Heart left ventricle (tissue), 16 donors: ENCODE measurements at regions not wholly inside any gene's neighbourhood (a gene's known extent, or its start where the extent isn't known, plus 50 kb on each side); places are given as distances from the start of the nearest gene placed in this dataset.

ENCODE experiments used
- ATAC-seq, 4 donors: fragments of 200-7000 bp; cut with Tn5 transposase; one replicate each; pipeline ENCODE4 v1.9.1; 2020 to 2022; ENCODE audit warnings: moderate library complexity in 4 of 4, mild to moderate bottlenecking in 3 of 4, moderate number of reproducible peaks in 1 of 4
- DNase-seq, 5 donors: peaks; one replicate each; pipeline ENCODE4 v3.0.0-alpha.2; 2020
- H3K27ac ChIP-seq, 12 donors: fragments of 200-600 bp; sonication (generic) in 4 of 12; one replicate each; pipeline versions ENCODE4 v1.5.0 to v1.8.0; 2016 to 2022; ENCODE audit warnings: mild to moderate bottlenecking in 2 of 12
- H3K27me3 ChIP-seq, 9 donors: fragments of 200-600 bp; sonication (generic) in 2 of 9; one replicate each; pipeline versions ENCODE4 v1.5.1 to v1.8.0; 2016 to 2022; ENCODE audit warnings: mild to moderate bottlenecking in 3 of 9
- H3K36me3 ChIP-seq, 9 donors: fragments of 200-600 bp; sonication (generic) in 2 of 9; one replicate each; pipeline versions ENCODE4 v1.5.0 to v1.8.0; 2018 to 2022; ENCODE audit warnings: mild to moderate bottlenecking in 2 of 9
- H3K4me1 ChIP-seq, 12 donors: fragments of 200-600 bp; sonication (generic) in 4 of 12; one replicate each; pipeline versions ENCODE4 v1.5.0 to v1.8.0; 2016 to 2022; ENCODE audit warnings: mild to moderate bottlenecking in 3 of 12
- H3K4me3 ChIP-seq, 12 donors: fragments of 200-600 bp; sonication (generic) in 4 of 12; one replicate each; pipeline versions ENCODE4 v1.5.0 to v1.8.0; 2017 to 2022; ENCODE audit warnings: mild to moderate bottlenecking in 9 of 12, moderate library complexity in 4 of 12
- H3K9me3 ChIP-seq, 12 donors: fragments of 200-600 bp; sonication (generic) in 4 of 12; one replicate each; pipeline versions ENCODE4 v1.5.0 to v1.8.0; 2016 to 2022; ENCODE audit warnings: mild to moderate bottlenecking in 1 of 12
- CTCF ChIP-seq, 12 donors: fragments of 200-600 bp; sonication (generic) in 4 of 12; IDR thresholded peaks; one replicate each; pipeline versions ENCODE4 v1.5.0 to v1.8.0; 2018 to 2022; ENCODE audit warnings: antibody characterized with exemption in 12 of 12, mild to moderate bottlenecking in 5 of 12
- POLR2A ChIP-seq, 2 donors: fragments of 450-650 bp; IDR thresholded peaks; one replicate each; pipeline ENCODE4 v1.6.1; 2017; ENCODE audit warnings: antibody characterized with exemption in 2 of 2, mild to moderate bottlenecking in 2 of 2, moderate library complexity in 2 of 2
- WGBS, 4 donors: extraction: QIAGEN DNeasy Blood & Tissue Kit in 2 of 4; methylation state at CpG; one replicate each; pipeline versions ENCODE4 v1.1.5 to v1.1.7; 2013 to 2018; 5-methylcytosine and 5-hydroxymethylcytosine counted together
- intact Hi-C, 10 donors: fragments of 100-400 bp; cut with DNase I; formaldehyde crosslinking; loops; one replicate each; pipeline versions ENCODE4 v1.11.1 to v1.14.2; 2022
- donor health status: ischemic (EF 13 %, LVEDD 7.1; RV severe dilation, severe dysfunction).
- donor health status: healthy with polysubstance abuse.
- donor health status: DM: no; HTN: yes; CAD: no.
- donor health status: DM: no; HTN: no; CAD: no.
- donor health status: ischemic (EF 25% LVEDD 6.9; RV normal size, moderate dysfunction).
- donor health status: ischemic (EF 25% LVEDD 5.7; RV mildly dilated, moderate dysfunction).
- donor health status: healthy.
- donor health status: DM: yes; HTN: yes; CAD: no.
- donor health status: ischemic (EF 35%, LVEDD 5.7; RV mildly dilated, moderate dysfunction).
- donor health status: nonischemic (EF 11% LVEDD 7.7; RV severe dilation, severe dysfunction).
- donor health status: DM: yes; HTN: yes; CAD: no.
- donor health status: PGD.
- donor health status: ischemic (EF 29% LVEDD 5.4; RV normal size, mild dysfunction).
- donor health status: nonischemic (EF 23%, LVEDD 6.1; RV moderate dilation, normal function).

GRCh38 chr10:88127269-88127668 is 263.8 kb downstream of the PTEN start:
- Histone ChIP-seq H3K9me3 (no peaks in the 10 kb centered on the region), H3K27me3 (no peaks in the 10 kb centered on the region), H3K36me3 (no peaks in the 10 kb centered on the region), H3K4me3 (no peak overlapping the region), H3K4me1 (peaks cover 0 to 10% (median 0%) of the 10 kb centered on the region in 12 donors), H3K27ac (no peak overlapping the region)
- DNase-seq (no peak), ATAC-seq (no peak)
- WGBS, 4 donors, result 78 to 80% (median 79%) methylated on average over 2 of the region's 2 CpGs
- TF ChIP-seq CTCF (IDR thresholded peaks at IDR 0.05) (no peak), POLR2A (IDR thresholded peaks at IDR 0.05) (no peak)
- intact Hi-C loops, result no loop called here

- H3K27ac ChIP-seq, result no peak overlapping the region
- H3K4me1 ChIP-seq, result peaks cover 0 to 10% (median 0%) of the 10 kb centered on the region in 12 donors
- 89 to 100% (median 93%) methylated on average over 1 of the region's 1 CpG for WGBS, 4 donors
- intact Hi-C loops, result no loop called here
- no peaks in the 10 kb centered on the region for H3K27me3 ChIP-seq
- no peak for DNase-seq
- no peak overlapping the region for H3K4me3 ChIP-seq
- H3K9me3 ChIP-seq, result no peaks in the 10 kb centered on the region
- TF ChIP-seq CTCF (IDR thresholded peaks at IDR 0.05), result no peak
- ATAC-seq, result no peak
- no peaks in the 10 kb centered on the region for H3K36me3 ChIP-seq
Measured at GRCh38 chr10:88127766-88128165, 264.3 kb downstream of the PTEN start.

- H3K36me3 ChIP-seq, result no peaks in the 10 kb centered on the region
- WGBS, 4 donors, result 94 to 96% (median 96%) methylated on average over 2 of the region's 2 CpGs
- H3K27ac ChIP-seq, result no peak overlapping the region
- intact Hi-C loops, result no loop called here
- TF ChIP-seq CTCF (IDR thresholded peaks at IDR 0.05) (no peak), POLR2A (IDR thresholded peaks at IDR 0.05) (no peak)
- no peak overlapping the region for H3K4me3 ChIP-seq
- H3K4me1 ChIP-seq, result peaks cover 0 to 10% (median 0%) of the 10 kb centered on the region in 12 donors
- H3K27me3 ChIP-seq, result no peaks in the 10 kb centered on the region
- ATAC-seq (no peak), DNase-seq (no peak)
- H3K9me3 ChIP-seq, result no peaks in the 10 kb centered on the region
Measured at GRCh38 chr10:88129013-88129412, 265.6 kb downstream of the PTEN start.

GRCh38 chr10:88130912-88131311 is 267.5 kb downstream of the PTEN start:
- TF ChIP-seq POLR2A (IDR thresholded peaks at IDR 0.05), result no peak
- TF ChIP-seq CTCF (IDR thresholded peaks at IDR 0.05), result no peak
- H3K27ac ChIP-seq, result no peak overlapping the region
- ATAC-seq, result no peak

More at GRCh38 chr10:88130912-88131311, 267.5 kb downstream of the PTEN start:
- Histone ChIP-seq H3K9me3 (no peaks in the 10 kb centered on the region), H3K27me3 (no peaks in the 10 kb centered on the region), H3K4me1 (peaks cover 0 to 10% (median 0%) of the 10 kb centered on the region in 12 donors), H3K36me3 (no peaks in the 10 kb centered on the region), H3K4me3 (no peak overlapping the region)
- WGBS, 4 donors, result 92 to 96% (median 94%) methylated on average over 1 of the region's 1 CpG
- DNase-seq, result no peak
- intact Hi-C loops, result no loop called here
